ENCODE measurements at regions not wholly inside any gene's neighbourhood (a gene's known extent, or its start where the extent isn't known, plus 50 kb on each side); places are given as distances from the start of the nearest gene placed in this dataset.

DNA sequence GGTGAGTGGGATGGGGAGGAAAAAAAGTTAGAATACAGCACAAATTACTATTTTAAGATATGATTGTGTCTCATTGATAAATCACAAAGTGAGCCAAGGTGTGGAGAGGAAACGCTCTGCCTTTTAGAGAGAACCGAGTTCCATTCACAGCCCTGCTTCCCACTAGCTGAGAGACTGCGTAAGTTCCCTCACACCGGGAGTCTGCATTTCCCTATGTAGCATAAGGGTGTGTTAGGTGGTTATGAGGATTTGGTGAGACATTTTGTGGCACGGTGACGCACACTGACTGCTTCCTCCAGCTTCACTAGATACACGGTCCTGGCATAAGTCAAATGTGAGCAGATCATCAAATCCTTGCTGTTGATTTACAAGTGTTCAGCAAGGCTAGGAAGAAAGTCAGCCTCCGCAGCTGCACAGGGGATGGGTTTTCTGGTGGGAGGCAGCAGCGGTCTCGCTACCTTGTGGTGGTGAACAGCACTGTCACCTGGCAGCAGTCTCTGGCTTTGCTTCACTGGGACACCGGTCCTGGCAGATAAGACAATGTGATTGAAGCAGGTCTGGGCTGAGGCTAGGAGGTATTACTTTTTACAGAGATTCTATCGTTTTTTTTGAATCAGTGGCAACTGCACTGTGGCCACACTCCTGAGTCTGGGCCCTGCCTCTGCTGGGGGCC, 312.2 kb upstream of the B3GAT1 start:
- TF ChIP-seq POLR2A (IDR thresholded peaks at IDR 0.05) (no peak), CTCF (IDR thresholded peaks at IDR 0.05) (no peak)
